GM12892 (cell line): ENCODE measurements at regions not wholly inside any gene's neighbourhood (a gene's known extent, or its start where the extent isn't known, plus 50 kb on each side); places are given as distances from the start of the nearest gene placed in this dataset.

Experiments
- POLR2A ChIP-seq: IDR thresholded peaks from 2 replicates; pipeline ENCODE4 v1.6.1; 2011; ENCODE audit warnings: low read depth, low read length, control low read depth
- POLR2AphosphoS5 ChIP-seq: IDR thresholded peaks from 2 replicates; pipeline ENCODE4 v1.6.1; 2011; ENCODE audit warnings: low read depth, low read length, control low read depth
- TAF1 ChIP-seq: IDR thresholded peaks from 2 replicates; pipeline ENCODE4 v1.6.1; 2011; ENCODE audit warnings: low read depth, mild to moderate bottlenecking, control low read depth, low read length, borderline replicate concordance

- no peak for TF ChIP-seq POLR2A
- TF ChIP-seq POLR2AphosphoS5, result no peak
- no peak for TF ChIP-seq TAF1
Measured at GRCh38 chr10:91096274-91096673, 124.2 kb upstream of the PCGF5 start.
